22Rv1 (cell line): ENCODE measurements at regions not wholly inside any gene's neighbourhood (a gene's known extent, or its start where the extent isn't known, plus 50 kb on each side); places are given as distances from the start of the nearest gene placed in this dataset.

Experiments
- ZFX ChIP-seq: fragments of 450-650 bp; IDR thresholded peaks from 2 replicates; pipeline ENCODE4 v1.6.1; 2017; ENCODE audit warnings: antibody characterized with exemption, borderline replicate concordance
- TF ChIP-seq, protein P1 (sequence below): fragments of 450-650 bp; IDR thresholded peaks from 2 replicates; pipeline ENCODE4 v1.5.1; 2017; ENCODE audit warnings: mild to moderate bottlenecking

DNA sequence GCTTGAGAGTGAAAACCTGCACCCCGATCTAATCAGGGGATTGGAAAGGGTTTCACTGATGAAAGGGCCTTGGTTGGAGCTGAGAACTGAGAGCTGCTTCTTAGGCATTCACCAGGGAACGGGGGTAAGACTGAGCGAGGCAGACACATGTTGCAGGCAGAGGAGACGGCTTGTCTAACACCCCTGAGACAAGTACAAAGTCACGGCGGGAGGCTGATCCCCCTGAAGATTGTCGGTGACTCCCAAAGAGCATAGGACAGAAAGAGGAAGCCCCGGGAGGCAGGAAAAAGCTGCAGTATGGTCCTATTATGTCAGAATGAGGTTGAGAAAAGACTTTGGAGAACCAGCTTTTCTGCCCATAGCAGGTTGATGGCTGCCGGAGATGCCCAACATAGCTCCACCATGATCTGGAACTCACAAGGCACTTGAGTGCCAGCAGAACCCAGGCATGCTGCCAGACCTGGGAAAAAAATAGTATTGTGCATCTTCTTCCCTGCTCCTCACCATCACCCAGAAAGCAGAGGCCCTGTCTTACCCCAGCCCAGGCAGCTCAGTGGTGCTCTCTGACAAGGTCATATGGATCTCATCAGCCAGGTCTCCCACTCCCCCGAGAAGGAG lies 463.9 kb upstream of the PROX1 start:
- TF ChIP-seq, protein P1, sequence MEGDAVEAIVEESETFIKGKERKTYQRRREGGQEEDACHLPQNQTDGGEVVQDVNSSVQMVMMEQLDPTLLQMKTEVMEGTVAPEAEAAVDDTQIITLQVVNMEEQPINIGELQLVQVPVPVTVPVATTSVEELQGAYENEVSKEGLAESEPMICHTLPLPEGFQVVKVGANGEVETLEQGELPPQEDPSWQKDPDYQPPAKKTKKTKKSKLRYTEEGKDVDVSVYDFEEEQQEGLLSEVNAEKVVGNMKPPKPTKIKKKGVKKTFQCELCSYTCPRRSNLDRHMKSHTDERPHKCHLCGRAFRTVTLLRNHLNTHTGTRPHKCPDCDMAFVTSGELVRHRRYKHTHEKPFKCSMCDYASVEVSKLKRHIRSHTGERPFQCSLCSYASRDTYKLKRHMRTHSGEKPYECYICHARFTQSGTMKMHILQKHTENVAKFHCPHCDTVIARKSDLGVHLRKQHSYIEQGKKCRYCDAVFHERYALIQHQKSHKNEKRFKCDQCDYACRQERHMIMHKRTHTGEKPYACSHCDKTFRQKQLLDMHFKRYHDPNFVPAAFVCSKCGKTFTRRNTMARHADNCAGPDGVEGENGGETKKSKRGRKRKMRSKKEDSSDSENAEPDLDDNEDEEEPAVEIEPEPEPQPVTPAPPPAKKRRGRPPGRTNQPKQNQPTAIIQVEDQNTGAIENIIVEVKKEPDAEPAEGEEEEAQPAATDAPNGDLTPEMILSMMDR: no peak
- TF ChIP-seq ZFX: no peak
